ENCODE measurements at regions not wholly inside any gene's neighbourhood (a gene's known extent, or its start where the extent isn't known, plus 50 kb on each side); places are given as distances from the start of the nearest gene placed in this dataset.
"Not testable (repeated sequence)": the region's sequence is repeated elsewhere in the genome, so short reads cannot be mapped to it uniquely, and the experiment has no call there.

GRCh38 chr12:124379938-124380754, 85.3 kb downstream of the RFLNA start:
- peak; percentile 81 for DNase-seq

- DNase-seq: no peak
Measured at GRCh38 chr12:124379379-124379937, 84.6 kb downstream of the RFLNA start.

- no peak for DNase-seq
Measured at GRCh38 chr12:124378926-124379325, 84.0 kb downstream of the RFLNA start.

- DNase-seq: no peak
Measured at GRCh38 chr12:124377981-124378509, 83.2 kb downstream of the RFLNA start.

GRCh38 chr12:124376435-124376834, 81.5 kb downstream of the RFLNA start:
- DNase-seq: no peak

- no peak for DNase-seq
Measured at GRCh38 chr12:124375789-124376175, 80.9 kb downstream of the RFLNA start.

GRCh38 chr12:124375141-124375788, 80.4 kb downstream of the RFLNA start:
- DNase-seq: no peak

- no peak for DNase-seq
Measured at GRCh38 chr12:124374567-124374966, 79.7 kb downstream of the RFLNA start.

- no peak for DNase-seq
Measured at GRCh38 chr12:124374147-124374546, 79.3 kb downstream of the RFLNA start.

GRCh38 chr12:124373701-124374100, 78.8 kb downstream of the RFLNA start:
- DNase-seq: not testable (repeated sequence)

GRCh38 chr12:124372831-124373230, 77.9 kb downstream of the RFLNA start:
- DNase-seq: no peak

- DNase-seq: no peak
Measured at GRCh38 chr12:124371970-124372555, 77.2 kb downstream of the RFLNA start.

- no peak for DNase-seq
Measured at GRCh38 chr12:124371366-124371765, 76.5 kb downstream of the RFLNA start.

GRCh38 chr12:124370851-124371250, 76.0 kb downstream of the RFLNA start:
- DNase-seq: no peak

- no peak for DNase-seq
Measured at GRCh38 chr12:124370384-124370783, 75.5 kb downstream of the RFLNA start.

GRCh38 chr12:124369827-124370378, 75.0 kb downstream of the RFLNA start:
- DNase-seq: no peak

GRCh38 chr12:124369055-124369826, 74.3 kb downstream of the RFLNA start:
- no peak for DNase-seq

GRCh38 chr12:124368421-124369032, 73.6 kb downstream of the RFLNA start:
- no peak for DNase-seq

- DNase-seq: no peak
Measured at GRCh38 chr12:124365726-124366430, 71.0 kb downstream of the RFLNA start.
